OCI-LY3 (cell line): ENCODE measurements at regions not wholly inside any gene's neighbourhood (a gene's known extent, or its start where the extent isn't known, plus 50 kb on each side); places are given as distances from the start of the nearest gene placed in this dataset.

Experiments used
- EZH2phosphoT487 ChIP-seq: fragments of 200-600 bp; shearing (Covaris generic); IDR thresholded peaks from 2 replicates; pipeline ENCODE4 v1.6.1; 2018; ENCODE audit warnings: antibody characterized with exemption, mixed run types, low read depth
- TF ChIP-seq, protein P1 (sequence below): fragments of 200-600, 300-600 bp; sonication (generic); IDR thresholded peaks from 2 replicates; pipeline ENCODE4 v1.5.1; 2014; ENCODE audit warnings: antibody characterized with exemption, low read length, low read depth

DNA sequence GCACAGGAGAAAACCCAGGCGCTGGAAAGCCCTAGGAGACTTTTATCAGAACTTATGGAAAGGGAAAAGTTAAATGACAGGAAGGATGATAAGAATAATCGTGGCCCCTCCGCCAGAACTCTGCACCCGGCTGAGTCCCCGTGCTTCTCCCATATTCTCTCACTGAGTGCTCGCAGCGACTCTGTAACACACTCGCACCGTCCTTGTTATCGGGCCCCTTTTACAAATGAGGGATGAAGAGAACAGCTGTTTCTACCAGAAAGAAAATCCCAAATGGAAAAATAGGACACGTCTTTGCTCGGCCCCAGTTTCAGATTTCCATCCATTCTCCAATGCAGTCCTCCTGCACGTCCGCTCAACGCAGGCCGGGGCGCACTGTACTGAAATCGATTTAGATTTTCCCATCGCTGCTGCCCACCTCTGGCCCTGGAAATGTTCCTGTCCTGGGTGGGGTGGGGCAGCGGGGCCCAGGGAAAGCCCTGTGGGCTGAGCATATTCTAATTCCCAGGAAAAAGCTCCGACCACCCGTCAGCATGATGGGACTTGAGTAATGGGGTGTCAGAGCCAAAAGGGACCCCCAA, 66.4 kb downstream of the KCNF1 start:
- TF ChIP-seq, protein P1, sequence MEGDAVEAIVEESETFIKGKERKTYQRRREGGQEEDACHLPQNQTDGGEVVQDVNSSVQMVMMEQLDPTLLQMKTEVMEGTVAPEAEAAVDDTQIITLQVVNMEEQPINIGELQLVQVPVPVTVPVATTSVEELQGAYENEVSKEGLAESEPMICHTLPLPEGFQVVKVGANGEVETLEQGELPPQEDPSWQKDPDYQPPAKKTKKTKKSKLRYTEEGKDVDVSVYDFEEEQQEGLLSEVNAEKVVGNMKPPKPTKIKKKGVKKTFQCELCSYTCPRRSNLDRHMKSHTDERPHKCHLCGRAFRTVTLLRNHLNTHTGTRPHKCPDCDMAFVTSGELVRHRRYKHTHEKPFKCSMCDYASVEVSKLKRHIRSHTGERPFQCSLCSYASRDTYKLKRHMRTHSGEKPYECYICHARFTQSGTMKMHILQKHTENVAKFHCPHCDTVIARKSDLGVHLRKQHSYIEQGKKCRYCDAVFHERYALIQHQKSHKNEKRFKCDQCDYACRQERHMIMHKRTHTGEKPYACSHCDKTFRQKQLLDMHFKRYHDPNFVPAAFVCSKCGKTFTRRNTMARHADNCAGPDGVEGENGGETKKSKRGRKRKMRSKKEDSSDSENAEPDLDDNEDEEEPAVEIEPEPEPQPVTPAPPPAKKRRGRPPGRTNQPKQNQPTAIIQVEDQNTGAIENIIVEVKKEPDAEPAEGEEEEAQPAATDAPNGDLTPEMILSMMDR, result no peak
- no peak for TF ChIP-seq EZH2phosphoT487
